ENCODE measurements at regions not wholly inside any gene's neighbourhood (a gene's known extent, or its start where the extent isn't known, plus 50 kb on each side); places are given as distances from the start of the nearest gene placed in this dataset.

GRCh38 chr6:81246200-81246599, 506.3 kb downstream of the TENT5A start:
- TF ChIP-seq POLR2A (IDR thresholded peaks at IDR 0.05; ENCODE audit: low read depth, low read length) (no peak), POLR2AphosphoS5 (IDR thresholded peaks at IDR 0.05; ENCODE audit: low read depth, low read length) (no peak), TAF1 (IDR thresholded peaks at IDR 0.05; ENCODE audit: borderline replicate concordance, low read depth, low read length) (no peak)
